ENCODE measurements at regions not wholly inside any gene's neighbourhood (a gene's known extent, or its start where the extent isn't known, plus 50 kb on each side); places are given as distances from the start of the nearest gene placed in this dataset.

- H3K27ac ChIP-seq, result no peak overlapping the region
Measured at GRCh38 chr15:27598251-27599009, 500.7 kb downstream of the OCA2 start.

GRCh38 chr15:27595211-27595610 lies 503.9 kb downstream of the OCA2 start:
- no peak overlapping the region for H3K27ac ChIP-seq
- TF ChIP-seq CTCF (conservative IDR thresholded peaks at IDR 0.05), result no peak

More at GRCh38 chr15:27598251-27599009, 500.7 kb downstream of the OCA2 start:
- no peak for TF ChIP-seq CTCF (conservative IDR thresholded peaks at IDR 0.05)

GRCh38 chr15:27592036-27592760 lies 506.9 kb downstream of the OCA2 start:
- no peak overlapping the region for H3K27ac ChIP-seq
- TF ChIP-seq CTCF (conservative IDR thresholded peaks at IDR 0.05), result no peak
